ENCODE measurements at regions not wholly inside any gene's neighbourhood (a gene's known extent, or its start where the extent isn't known, plus 50 kb on each side); places are given as distances from the start of the nearest gene placed in this dataset.

DNA sequence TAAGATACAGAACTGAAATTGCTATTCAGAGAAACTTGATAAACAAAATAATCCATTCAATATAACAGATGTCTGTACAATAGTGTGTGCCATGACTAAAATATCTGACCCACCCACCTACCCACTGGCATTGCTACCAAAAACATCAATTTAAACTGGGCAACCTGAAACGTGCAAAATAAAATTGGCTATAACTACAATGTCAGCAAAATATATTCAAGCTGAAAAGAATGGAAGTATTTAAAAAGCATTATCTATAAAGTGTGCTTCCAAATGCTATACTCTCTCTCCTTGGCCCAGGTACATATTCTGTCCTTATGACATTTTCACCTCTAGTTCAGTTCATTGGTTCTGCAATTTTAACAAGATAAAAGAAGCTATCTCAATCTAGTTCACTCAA is 379.6 kb upstream of the ATP11B start:
- TF ChIP-seq EZH2 (IDR thresholded peaks at IDR 0.05; ENCODE audit: insufficient read depth, poor library complexity, severe bottlenecking) (no peak), EZH2phosphoT487 (IDR thresholded peaks at IDR 0.05; ENCODE audit: insufficient read depth, low read depth) (no peak)

All from GM23248 (cell line).